ENCODE measurements at regions not wholly inside any gene's neighbourhood (a gene's known extent, or its start where the extent isn't known, plus 50 kb on each side); places are given as distances from the start of the nearest gene placed in this dataset.

DNA sequence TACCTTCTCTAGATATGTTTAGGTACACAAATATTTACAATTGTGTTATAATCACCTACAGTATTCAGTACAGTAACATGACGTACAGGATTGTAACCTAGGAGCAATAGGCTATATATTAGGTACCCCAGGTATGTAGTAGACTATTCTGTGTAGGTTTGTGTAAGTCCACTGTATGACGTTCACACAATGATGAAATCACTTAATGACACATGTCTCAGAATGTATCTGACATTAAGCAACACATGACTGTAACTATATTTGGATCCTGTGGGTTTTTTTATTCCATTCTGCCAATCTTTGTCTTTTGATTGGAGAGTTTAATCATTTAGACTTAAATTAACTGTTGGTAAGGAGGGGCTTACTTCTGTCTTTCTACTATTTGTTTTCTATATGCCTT, 52.1 kb downstream of the STYXL2 start:
- ChIA-PET CTCF (no interaction called here), POLR2A (no interaction called here)
- DNase-seq (ENCODE audit: extremely low spot score) = no peak
- TF ChIP-seq ELF4 (IDR thresholded peaks at IDR 0.05) = no peak
- no peak for TF ChIP-seq CTBP1 (IDR thresholded peaks at IDR 0.05; ENCODE audit: borderline replicate concordance)
- TF ChIP-seq ARNT (IDR thresholded peaks at IDR 0.05) = no peak
- no peak for TF ChIP-seq LEF1 (IDR thresholded peaks at IDR 0.05; ENCODE audit: borderline replicate concordance)
- TF ChIP-seq, protein P1, sequence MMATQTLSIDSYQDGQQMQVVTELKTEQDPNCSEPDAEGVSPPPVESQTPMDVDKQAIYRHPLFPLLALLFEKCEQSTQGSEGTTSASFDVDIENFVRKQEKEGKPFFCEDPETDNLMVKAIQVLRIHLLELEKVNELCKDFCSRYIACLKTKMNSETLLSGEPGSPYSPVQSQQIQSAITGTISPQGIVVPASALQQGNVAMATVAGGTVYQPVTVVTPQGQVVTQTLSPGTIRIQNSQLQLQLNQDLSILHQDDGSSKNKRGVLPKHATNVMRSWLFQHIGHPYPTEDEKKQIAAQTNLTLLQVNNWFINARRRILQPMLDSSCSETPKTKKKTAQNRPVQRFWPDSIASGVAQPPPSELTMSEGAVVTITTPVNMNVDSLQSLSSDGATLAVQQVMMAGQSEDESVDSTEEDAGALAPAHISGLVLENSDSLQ (IDR thresholded peaks at IDR 0.05) = no peak
- no peak for TF ChIP-seq L3MBTL2 (conservative IDR thresholded peaks at IDR 0.05)
- TF ChIP-seq NFRKB (IDR thresholded peaks at IDR 0.05) = no peak
- TF ChIP-seq SUZ12 (IDR thresholded peaks at IDR 0.05) = no peak

DNA sequence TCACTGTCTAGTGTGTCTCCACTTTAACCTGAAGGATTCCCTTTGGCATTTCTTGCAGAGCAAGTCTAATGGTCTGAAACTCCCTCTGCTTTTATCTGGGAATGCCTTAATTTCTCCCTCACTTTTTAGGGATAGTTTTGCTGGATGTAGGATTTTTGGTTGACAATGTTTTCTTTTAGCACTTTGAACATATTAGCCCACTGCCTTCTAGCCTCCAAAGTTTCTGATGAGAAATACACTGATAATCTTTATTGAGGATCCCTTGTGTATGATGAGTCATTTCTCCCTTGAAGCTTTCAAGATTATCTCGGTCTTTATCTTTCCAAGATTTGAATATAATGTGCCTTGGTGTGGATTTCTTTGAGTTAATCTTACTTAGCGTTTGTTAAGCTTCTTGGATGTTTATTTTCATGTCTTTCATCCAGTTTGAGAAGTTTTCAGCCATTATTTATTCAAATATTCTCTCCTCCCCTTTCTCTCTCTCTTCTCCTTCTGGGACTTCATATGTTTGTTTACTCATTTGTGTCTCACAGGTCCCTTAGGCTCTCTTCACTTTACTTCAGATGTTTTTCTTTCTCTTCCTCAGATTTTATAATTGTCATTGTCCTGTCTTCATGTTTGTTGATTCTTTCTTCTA, 53.1 kb downstream of the STYXL2 start:
- ChIA-PET POLR2A (no interaction called here), CTCF (no interaction called here)
- TF ChIP-seq L3MBTL2 (conservative IDR thresholded peaks at IDR 0.05) (no peak), FOXM1 (IDR thresholded peaks at IDR 0.05; ENCODE audit: borderline replicate concordance) (no peak), SP1 (IDR thresholded peaks at IDR 0.05) (no peak), FOXA1 (IDR thresholded peaks at IDR 0.05) (no peak), ELF4 (IDR thresholded peaks at IDR 0.05) (no peak), FOXK2 (IDR thresholded peaks at IDR 0.05) (no peak), HDGF (IDR thresholded peaks at IDR 0.05; ENCODE audit: borderline replicate concordance) (no peak), ZNF384 (IDR thresholded peaks at IDR 0.05) (no peak), SUZ12 (IDR thresholded peaks at IDR 0.05) (no peak), NFRKB (IDR thresholded peaks at IDR 0.05) (no peak), CTBP1 (IDR thresholded peaks at IDR 0.05; ENCODE audit: borderline replicate concordance) (no peak), TARDBP (IDR thresholded peaks at IDR 0.05) (no peak), LEF1 (IDR thresholded peaks at IDR 0.05; ENCODE audit: borderline replicate concordance) (no peak), ARNT (IDR thresholded peaks at IDR 0.05) (no peak), BHLHE40 (IDR thresholded peaks at IDR 0.05; ENCODE audit: borderline replicate concordance) (no peak)
- TF ChIP-seq, protein P1 (IDR thresholded peaks at IDR 0.05) = no peak
- DNase-seq (ENCODE audit: extremely low spot score) = no peak

DNA sequence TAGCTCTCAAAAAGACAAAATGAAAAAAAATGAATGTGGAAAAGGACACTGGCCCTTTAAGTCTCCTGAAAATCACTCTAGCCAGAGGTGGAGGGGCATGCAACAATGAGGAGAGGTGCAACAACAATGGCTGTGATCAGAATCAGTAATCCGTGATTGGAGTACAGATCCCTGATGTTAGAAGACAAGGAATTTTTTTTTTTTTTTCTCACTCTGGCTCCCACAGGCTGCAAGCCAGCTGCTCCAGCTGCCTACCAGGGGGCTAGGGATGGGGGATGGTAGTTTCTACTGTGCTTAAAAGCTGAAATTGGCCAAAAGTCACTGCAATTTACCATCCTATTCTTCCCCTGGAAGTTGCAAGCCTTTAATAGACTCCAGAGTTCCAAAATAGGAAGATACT, 54.5 kb downstream of the STYXL2 start:
- CTCF ChIA-PET = no interaction called here
- POLR2A ChIA-PET = interaction anchor here (0.8 kb wide), 1 partner anchor 72 kb away, joined by 3 read pairs; the partner anchor contains the start of gene POU2F1
- TF ChIP-seq SUZ12 (IDR thresholded peaks at IDR 0.05) (no peak), HDGF (IDR thresholded peaks at IDR 0.05; ENCODE audit: borderline replicate concordance) (no peak), ARNT (IDR thresholded peaks at IDR 0.05) (no peak), FOXM1 (IDR thresholded peaks at IDR 0.05; ENCODE audit: borderline replicate concordance) (no peak), NFRKB (IDR thresholded peaks at IDR 0.05) (no peak), L3MBTL2 (conservative IDR thresholded peaks at IDR 0.05) (no peak)
- TF ChIP-seq, protein P1 (IDR thresholded peaks at IDR 0.05) = no peak
- DNase-seq (ENCODE audit: extremely low spot score) = no peak

DNA sequence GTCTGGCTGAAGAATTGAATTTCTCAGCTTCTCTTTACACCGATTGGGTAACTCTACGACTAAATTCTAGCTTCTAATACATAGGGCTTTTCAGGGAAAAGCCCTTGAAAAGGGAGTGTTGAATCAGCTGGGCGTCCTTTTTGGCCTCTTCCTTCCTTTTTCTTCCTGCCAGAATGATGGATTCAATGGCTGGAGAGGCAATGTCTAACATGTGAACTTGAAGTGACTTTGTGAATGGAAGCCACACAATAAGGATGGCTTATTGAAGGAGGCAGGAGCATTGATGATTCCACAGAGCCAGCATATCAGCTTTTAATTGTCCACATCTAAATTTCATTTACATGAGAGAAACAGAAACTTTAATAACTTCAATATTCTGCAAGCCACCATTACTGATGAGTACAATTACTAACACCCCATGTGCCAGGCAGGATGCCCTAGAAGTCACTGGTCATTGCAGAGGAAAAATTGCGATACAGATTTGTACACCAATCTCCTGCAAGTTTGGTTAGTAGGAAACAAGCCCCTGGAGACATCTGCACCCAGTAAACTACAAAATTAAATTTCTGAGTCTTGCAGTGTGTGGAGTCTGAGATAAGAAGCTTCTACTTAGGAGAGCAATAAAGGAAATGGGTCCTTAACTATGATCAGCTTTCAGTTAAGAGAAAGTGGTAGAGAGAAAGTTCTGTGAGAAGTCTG, 56.1 kb downstream of the STYXL2 start:
- TF ChIP-seq ELF4 (IDR thresholded peaks at IDR 0.05) = no peak
- TF ChIP-seq CTBP1 (IDR thresholded peaks at IDR 0.05; ENCODE audit: borderline replicate concordance) = no peak
- TF ChIP-seq LEF1 (IDR thresholded peaks at IDR 0.05; ENCODE audit: borderline replicate concordance) = no peak
- no peak for TF ChIP-seq L3MBTL2 (conservative IDR thresholded peaks at IDR 0.05)
- TF ChIP-seq FOXM1 (IDR thresholded peaks at IDR 0.05; ENCODE audit: borderline replicate concordance) = no peak
- ChIA-PET CTCF (interaction anchor here (0.6 kb wide), 1 partner anchor 81 kb away, joined by 3 read pairs; no protein-coding TSS in a partner anchor), POLR2A (no interaction called here)
- DNase-seq (ENCODE audit: extremely low spot score) = no peak

DNA sequence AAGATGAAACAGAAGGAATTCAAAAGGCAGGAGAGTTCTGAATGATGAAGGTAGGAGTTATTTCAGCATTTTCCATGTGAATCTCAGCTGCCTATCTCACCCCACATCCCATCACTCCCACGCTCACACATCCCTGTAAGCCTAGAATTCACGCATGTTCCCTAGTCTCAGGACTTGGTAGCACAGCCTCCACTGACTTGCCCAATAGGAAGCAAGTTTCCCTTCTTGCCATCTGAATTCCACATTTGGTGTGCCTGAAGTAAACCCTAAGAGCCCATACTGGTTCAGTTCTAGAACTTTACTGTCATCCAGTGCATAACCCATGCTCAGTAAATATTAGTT, 56.6 kb downstream of the STYXL2 start:
- CTCF ChIA-PET = no interaction called here
- TF ChIP-seq, protein P1 (IDR thresholded peaks at IDR 0.05) = no peak
- TF ChIP-seq HDGF (IDR thresholded peaks at IDR 0.05; ENCODE audit: borderline replicate concordance) (no peak), ELF4 (IDR thresholded peaks at IDR 0.05) (no peak), FOXM1 (IDR thresholded peaks at IDR 0.05; ENCODE audit: borderline replicate concordance) (no peak), LEF1 (IDR thresholded peaks at IDR 0.05; ENCODE audit: borderline replicate concordance) (no peak), FOXK2 (IDR thresholded peaks at IDR 0.05) (no peak), TARDBP (IDR thresholded peaks at IDR 0.05) (no peak), SP1 (IDR thresholded peaks at IDR 0.05) (no peak), NFRKB (IDR thresholded peaks at IDR 0.05) (no peak), FOXA1 (IDR thresholded peaks at IDR 0.05) (no peak)
- DNase-seq (ENCODE audit: extremely low spot score) = no peak
- POLR2A ChIA-PET = interaction anchor here (1.9 kb wide), 1 partner anchor 70 kb away, joined by 5 read pairs; the partner anchor contains the start of gene POU2F1

Data from HEK293T (cell line).